ENCODE measurements at regions not wholly inside any gene's neighbourhood (a gene's known extent, or its start where the extent isn't known, plus 50 kb on each side); places are given as distances from the start of the nearest gene placed in this dataset.

DNA sequence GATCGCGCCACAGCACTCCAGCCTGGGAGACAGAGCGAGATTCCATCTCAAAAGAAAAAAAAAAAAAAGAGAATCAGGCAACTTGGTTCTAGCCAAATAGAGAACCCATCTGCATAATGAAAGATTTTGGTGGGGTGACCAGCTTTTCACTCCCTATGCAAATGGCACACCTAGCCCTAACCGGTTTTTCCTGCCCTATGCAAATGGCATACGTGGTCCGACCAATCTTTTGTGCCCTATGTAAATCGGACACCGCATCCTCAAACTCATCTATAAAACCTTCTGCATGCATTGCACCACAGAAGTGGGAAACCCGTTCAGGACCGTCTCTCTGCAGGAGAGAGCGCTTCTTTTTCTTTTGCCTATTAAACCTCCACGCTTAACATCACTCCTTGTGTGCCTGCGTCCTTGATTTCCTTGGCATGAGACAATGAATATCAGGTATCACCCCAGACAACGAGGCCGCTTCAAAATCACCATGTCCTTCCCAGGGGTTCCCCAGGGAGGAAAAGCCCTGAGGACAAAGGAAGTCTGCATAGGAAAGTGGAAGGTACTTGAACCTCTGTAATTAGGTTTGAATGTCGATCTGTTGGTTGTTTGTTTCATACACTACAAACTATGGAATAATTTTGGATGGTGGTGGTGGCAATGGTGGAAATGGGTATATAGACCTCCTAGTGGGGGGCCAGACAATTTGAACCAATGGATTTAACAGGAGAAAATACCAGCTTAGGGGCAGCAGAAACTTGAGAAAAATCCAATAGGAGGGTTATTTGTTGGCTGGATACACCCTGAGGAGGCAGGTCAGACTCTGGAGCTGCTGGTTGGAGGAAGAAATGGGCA is 396.2 kb downstream of the TYW1 start:
- DNase-seq (no peak), FAIRE-seq (no peak)
- no peak overlapping the region for H3K27ac ChIP-seq (ENCODE audit: low read depth in 1 of 3, low read length in 2 of 3)
- no peaks in the 10 kb centered on the region for H3K4me1 ChIP-seq (ENCODE audit: control insufficient read depth in 3 of 3, insufficient read depth in 2 of 3, low read depth in 1 of 3, low read length in 2 of 3)
- peaks cover 0 to 1% (median 0%) of the 10 kb centered on the region in 3 donors for H3K27me3 ChIP-seq (ENCODE audit: control insufficient read depth in 3 of 3, insufficient read depth in 3 of 3, low read length in 3 of 3)
- 64 to 78% (median 71%) methylated on average over 16 of the region's 16 CpGs for WGBS, 3 donors
- no peaks in the 10 kb centered on the region for H3K36me3 ChIP-seq (ENCODE audit: control insufficient read depth in 3 of 3, insufficient read depth in 2 of 3, low read depth in 1 of 3, low read length in 3 of 3)
- no peak overlapping the region for H3K4me3 ChIP-seq (ENCODE audit: low read depth in 1 of 3, low read length in 3 of 3)
- H3K9me3 ChIP-seq (ENCODE audit: control insufficient read depth in 2 of 2, insufficient read depth in 1 of 2, low read depth in 1 of 2, low read length in 1 of 2) = no peaks in the 10 kb centered on the region

GRCh38 chr7:67393903-67394302 is 397.3 kb downstream of the TYW1 start:
- WGBS, 3 donors = 41 to 67% (median 48%) methylated on average over 1 of the region's 1 CpG
- Histone ChIP-seq H3K4me1 (ENCODE audit: control insufficient read depth in 3 of 3, insufficient read depth in 2 of 3, low read depth in 1 of 3, low read length in 2 of 3) (no peaks in the 10 kb centered on the region), H3K4me3 (ENCODE audit: low read depth in 1 of 3, low read length in 3 of 3) (no peak overlapping the region), H3K9me3 (ENCODE audit: control insufficient read depth in 2 of 2, insufficient read depth in 1 of 2, low read depth in 1 of 2, low read length in 1 of 2) (no peaks in the 10 kb centered on the region), H3K36me3 (ENCODE audit: control insufficient read depth in 3 of 3, insufficient read depth in 2 of 3, low read depth in 1 of 3, low read length in 3 of 3) (no peaks in the 10 kb centered on the region), H3K27me3 (ENCODE audit: control insufficient read depth in 3 of 3, insufficient read depth in 3 of 3, low read length in 3 of 3) (no peaks in the 10 kb centered on the region), H3K27ac (ENCODE audit: low read depth in 1 of 3, low read length in 2 of 3) (no peak overlapping the region)
- DNase-seq (no peak), FAIRE-seq (no peak)

GRCh38 chr7:67398916-67399315 is 402.3 kb downstream of the TYW1 start:
- DNase-seq = no peak

GRCh38 chr7:67401492-67401891 is 404.9 kb downstream of the TYW1 start:
- FAIRE-seq = no peak

More at GRCh38 chr7:67398916-67399315, 402.3 kb downstream of the TYW1 start:
- H3K36me3 ChIP-seq (ENCODE audit: control insufficient read depth in 3 of 3, insufficient read depth in 2 of 3, low read depth in 1 of 3, low read length in 3 of 3) = no peaks in the 10 kb centered on the region
- H3K4me1 ChIP-seq (ENCODE audit: control insufficient read depth in 3 of 3, insufficient read depth in 2 of 3, low read depth in 1 of 3, low read length in 2 of 3) = no peaks in the 10 kb centered on the region
- H3K27ac ChIP-seq (ENCODE audit: low read depth in 1 of 3, low read length in 2 of 3) = no peak overlapping the region
- peaks cover 0 to 2% of the 10 kb centered on the region in 2 donors for H3K9me3 ChIP-seq (ENCODE audit: control insufficient read depth in 2 of 2, insufficient read depth in 1 of 2, low read depth in 1 of 2, low read length in 1 of 2)
- no peaks in the 10 kb centered on the region for H3K27me3 ChIP-seq (ENCODE audit: control insufficient read depth in 3 of 3, insufficient read depth in 3 of 3, low read length in 3 of 3)
- WGBS, 3 donors = 73 to 81% (median 78%) methylated on average over 7 of the region's 7 CpGs
- no peak overlapping the region for H3K4me3 ChIP-seq (ENCODE audit: low read depth in 1 of 3, low read length in 3 of 3)
- no peak for FAIRE-seq

GRCh38 chr7:67402280-67402679 is 405.6 kb downstream of the TYW1 start:
- H3K4me3 ChIP-seq (ENCODE audit: low read depth in 1 of 3, low read length in 3 of 3) = no peak overlapping the region
- no peaks in the 10 kb centered on the region for H3K36me3 ChIP-seq (ENCODE audit: control insufficient read depth in 3 of 3, insufficient read depth in 2 of 3, low read depth in 1 of 3, low read length in 3 of 3)
- no peaks in the 10 kb centered on the region for H3K4me1 ChIP-seq (ENCODE audit: control insufficient read depth in 3 of 3, insufficient read depth in 2 of 3, low read depth in 1 of 3, low read length in 2 of 3)
- H3K27me3 ChIP-seq (ENCODE audit: control insufficient read depth in 3 of 3, insufficient read depth in 3 of 3, low read length in 3 of 3) = no peaks in the 10 kb centered on the region
- H3K27ac ChIP-seq (ENCODE audit: low read depth in 1 of 3, low read length in 2 of 3) = no peak overlapping the region
- peaks cover 0 to 2% of the 10 kb centered on the region in 2 donors for H3K9me3 ChIP-seq (ENCODE audit: control insufficient read depth in 2 of 2, insufficient read depth in 1 of 2, low read depth in 1 of 2, low read length in 1 of 2)
- DNase-seq (no peak), FAIRE-seq (no peak)
- 73 to 86% (median 86%) methylated on average over 4 of the region's 4 CpGs for WGBS, 3 donors

More at GRCh38 chr7:67401492-67401891, 404.9 kb downstream of the TYW1 start:
- Histone ChIP-seq H3K4me1 (ENCODE audit: control insufficient read depth in 3 of 3, insufficient read depth in 2 of 3, low read depth in 1 of 3, low read length in 2 of 3) (no peaks in the 10 kb centered on the region), H3K27me3 (ENCODE audit: control insufficient read depth in 3 of 3, insufficient read depth in 3 of 3, low read length in 3 of 3) (no peaks in the 10 kb centered on the region), H3K27ac (ENCODE audit: low read depth in 1 of 3, low read length in 2 of 3) (no peak overlapping the region), H3K9me3 (ENCODE audit: control insufficient read depth in 2 of 2, insufficient read depth in 1 of 2, low read depth in 1 of 2, low read length in 1 of 2) (peaks cover 0 to 2% of the 10 kb centered on the region in 2 donors), H3K4me3 (ENCODE audit: low read depth in 1 of 3, low read length in 3 of 3) (no peak overlapping the region), H3K36me3 (ENCODE audit: control insufficient read depth in 3 of 3, insufficient read depth in 2 of 3, low read depth in 1 of 3, low read length in 3 of 3) (no peaks in the 10 kb centered on the region)
- DNase-seq = no peak
- 75 to 83% (median 80%) methylated on average over 3 of the region's 3 CpGs for WGBS, 3 donors

DNA sequence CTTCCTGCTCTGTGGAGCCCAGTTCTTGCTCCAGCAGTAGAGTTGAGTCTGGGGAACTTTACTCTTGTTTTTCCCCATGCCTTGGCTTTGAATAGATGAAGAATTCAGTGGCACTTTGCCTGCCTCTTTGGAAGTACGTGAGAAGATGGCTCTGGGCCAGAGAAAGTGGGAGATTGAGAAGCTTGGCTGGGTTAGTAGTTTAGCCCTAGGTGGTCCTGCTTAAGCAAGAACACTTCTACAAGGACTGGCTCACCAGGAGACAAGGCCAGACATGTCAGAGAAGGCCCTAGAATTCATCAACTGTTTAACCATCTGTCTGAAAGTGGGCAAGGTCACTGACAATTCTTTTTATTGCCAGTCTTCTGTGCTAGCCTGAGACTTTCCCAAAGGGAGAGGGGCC is 410.3 kb downstream of the TYW1 start:
- H3K27me3 ChIP-seq (ENCODE audit: control insufficient read depth in 3 of 3, insufficient read depth in 3 of 3, low read length in 3 of 3) = no peaks in the 10 kb centered on the region
- no peak overlapping the region for H3K27ac ChIP-seq (ENCODE audit: low read depth in 1 of 3, low read length in 2 of 3)
- peaks cover 0 to 2% of the 10 kb centered on the region in 2 donors for H3K9me3 ChIP-seq (ENCODE audit: control insufficient read depth in 2 of 2, insufficient read depth in 1 of 2, low read depth in 1 of 2, low read length in 1 of 2)
- FAIRE-seq = no peak
- WGBS, 3 donors = 33 to 44% (median 41%) methylated on average over 1 of the region's 1 CpG
- no peaks in the 10 kb centered on the region for H3K4me1 ChIP-seq (ENCODE audit: control insufficient read depth in 3 of 3, insufficient read depth in 2 of 3, low read depth in 1 of 3, low read length in 2 of 3)
- DNase-seq = no peak
- no peaks in the 10 kb centered on the region for H3K36me3 ChIP-seq (ENCODE audit: control insufficient read depth in 3 of 3, insufficient read depth in 2 of 3, low read depth in 1 of 3, low read length in 3 of 3)
- no peak overlapping the region for H3K4me3 ChIP-seq (ENCODE audit: low read depth in 1 of 3, low read length in 3 of 3)

- Histone ChIP-seq H3K36me3 (ENCODE audit: control insufficient read depth in 3 of 3, insufficient read depth in 2 of 3, low read depth in 1 of 3, low read length in 3 of 3) (no peaks in the 10 kb centered on the region), H3K27ac (ENCODE audit: low read depth in 1 of 3, low read length in 2 of 3) (no peak overlapping the region), H3K4me3 (ENCODE audit: low read depth in 1 of 3, low read length in 3 of 3) (no peak overlapping the region), H3K9me3 (ENCODE audit: control insufficient read depth in 2 of 2, insufficient read depth in 1 of 2, low read depth in 1 of 2, low read length in 1 of 2) (peaks cover 0 to 2% of the 10 kb centered on the region in 2 donors), H3K27me3 (ENCODE audit: control insufficient read depth in 3 of 3, insufficient read depth in 3 of 3, low read length in 3 of 3) (no peaks in the 10 kb centered on the region), H3K4me1 (ENCODE audit: control insufficient read depth in 3 of 3, insufficient read depth in 2 of 3, low read depth in 1 of 3, low read length in 2 of 3) (no peaks in the 10 kb centered on the region)
- DNase-seq (no peak), FAIRE-seq (no peak)
- 72 to 80% (median 77%) methylated on average over 9 of the region's 9 CpGs for WGBS, 3 donors
Measured at GRCh38 chr7:67407392-67408071, 410.9 kb downstream of the TYW1 start.

DNA sequence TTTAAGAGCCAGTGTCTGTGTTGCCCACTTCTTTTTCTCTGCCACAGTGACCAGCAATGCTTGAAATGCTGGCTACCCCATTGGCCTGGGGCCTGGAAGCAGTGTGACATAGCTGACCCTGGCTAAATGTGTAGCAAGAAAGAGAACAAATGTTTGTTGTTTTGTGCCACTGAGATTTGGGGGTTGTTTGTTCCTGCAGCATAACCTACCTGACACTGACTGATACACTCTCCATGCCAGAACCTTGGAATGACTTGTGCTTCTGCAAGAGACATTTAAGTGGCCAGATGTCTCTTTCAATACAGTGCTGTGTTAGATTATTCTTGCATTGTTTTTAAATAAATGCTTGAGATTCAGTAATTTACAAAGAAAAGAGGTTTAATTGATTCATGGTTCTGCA is 411.5 kb downstream of the TYW1 start:
- DNase-seq = no peak
- no peak overlapping the region for H3K27ac ChIP-seq (ENCODE audit: low read depth in 1 of 3, low read length in 2 of 3)
- no peaks in the 10 kb centered on the region for H3K9me3 ChIP-seq (ENCODE audit: control insufficient read depth in 2 of 2, insufficient read depth in 1 of 2, low read depth in 1 of 2, low read length in 1 of 2)
- no peak overlapping the region for H3K4me3 ChIP-seq (ENCODE audit: low read depth in 1 of 3, low read length in 3 of 3)
- FAIRE-seq = no peak
- H3K4me1 ChIP-seq (ENCODE audit: control insufficient read depth in 3 of 3, insufficient read depth in 2 of 3, low read depth in 1 of 3, low read length in 2 of 3) = no peaks in the 10 kb centered on the region
- no peaks in the 10 kb centered on the region for H3K27me3 ChIP-seq (ENCODE audit: control insufficient read depth in 3 of 3, insufficient read depth in 3 of 3, low read length in 3 of 3)
- H3K36me3 ChIP-seq (ENCODE audit: control insufficient read depth in 3 of 3, insufficient read depth in 2 of 3, low read depth in 1 of 3, low read length in 3 of 3) = no peaks in the 10 kb centered on the region

Data from small intestine (tissue), 7 donors.